OCI-LY3 (cell line): ENCODE measurements at regions not wholly inside any gene's neighbourhood (a gene's known extent, or its start where the extent isn't known, plus 50 kb on each side); places are given as distances from the start of the nearest gene placed in this dataset.

Source experiments
- EZH2phosphoT487 ChIP-seq: fragments of 200-600 bp; shearing (Covaris generic); IDR thresholded peaks from 2 replicates; pipeline ENCODE4 v1.6.1; 2018; ENCODE audit warnings: antibody characterized with exemption, mixed run types, low read depth
- TF ChIP-seq, protein P1 (sequence below): fragments of 200-600, 300-600 bp; sonication (generic); IDR thresholded peaks from 2 replicates; pipeline ENCODE4 v1.5.1; 2014; ENCODE audit warnings: antibody characterized with exemption, low read length, low read depth

DNA sequence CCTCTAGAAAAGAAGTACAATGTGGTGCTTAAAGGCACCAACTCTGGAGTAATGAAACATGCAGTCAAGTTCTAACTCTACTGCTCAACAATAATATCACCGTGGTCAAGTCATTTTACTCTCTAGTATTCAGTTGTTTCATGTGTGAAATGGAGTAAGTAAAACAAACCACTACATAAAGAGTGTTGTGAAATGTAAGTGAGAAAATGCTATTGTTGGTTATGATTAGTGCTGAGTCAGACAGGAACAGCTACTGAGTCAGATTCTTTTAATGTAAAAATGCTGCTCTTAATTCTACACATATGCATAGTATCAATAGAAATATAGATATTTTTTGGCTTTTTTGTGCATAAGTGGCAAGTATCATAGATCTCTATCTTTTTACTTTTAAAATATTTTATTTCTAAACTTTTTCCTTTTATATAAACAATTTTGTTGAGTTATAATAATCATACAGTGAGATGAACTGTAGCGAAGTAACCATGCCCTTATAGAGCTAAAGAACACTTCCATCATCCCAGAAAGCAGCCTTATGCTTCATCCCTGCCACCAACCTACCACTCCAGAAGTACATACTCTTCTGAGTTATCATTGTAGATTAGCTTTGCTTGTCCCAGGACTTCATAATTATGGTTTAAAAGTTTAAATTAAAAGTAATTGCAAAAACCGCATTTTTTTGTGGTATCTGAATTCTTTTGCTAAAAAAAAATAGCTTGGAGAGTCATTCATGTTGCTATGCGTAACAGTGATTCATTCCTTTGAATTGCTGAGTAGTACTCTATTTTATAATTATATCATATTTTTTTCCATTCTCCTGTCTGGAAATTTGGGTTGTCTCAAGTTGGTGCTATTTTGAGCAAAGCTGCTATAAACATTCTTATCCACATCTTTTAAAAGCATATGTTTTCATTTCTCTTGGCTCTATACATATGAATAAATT is 548.2 kb upstream of the CLINT1 start:
- TF ChIP-seq, protein P1, sequence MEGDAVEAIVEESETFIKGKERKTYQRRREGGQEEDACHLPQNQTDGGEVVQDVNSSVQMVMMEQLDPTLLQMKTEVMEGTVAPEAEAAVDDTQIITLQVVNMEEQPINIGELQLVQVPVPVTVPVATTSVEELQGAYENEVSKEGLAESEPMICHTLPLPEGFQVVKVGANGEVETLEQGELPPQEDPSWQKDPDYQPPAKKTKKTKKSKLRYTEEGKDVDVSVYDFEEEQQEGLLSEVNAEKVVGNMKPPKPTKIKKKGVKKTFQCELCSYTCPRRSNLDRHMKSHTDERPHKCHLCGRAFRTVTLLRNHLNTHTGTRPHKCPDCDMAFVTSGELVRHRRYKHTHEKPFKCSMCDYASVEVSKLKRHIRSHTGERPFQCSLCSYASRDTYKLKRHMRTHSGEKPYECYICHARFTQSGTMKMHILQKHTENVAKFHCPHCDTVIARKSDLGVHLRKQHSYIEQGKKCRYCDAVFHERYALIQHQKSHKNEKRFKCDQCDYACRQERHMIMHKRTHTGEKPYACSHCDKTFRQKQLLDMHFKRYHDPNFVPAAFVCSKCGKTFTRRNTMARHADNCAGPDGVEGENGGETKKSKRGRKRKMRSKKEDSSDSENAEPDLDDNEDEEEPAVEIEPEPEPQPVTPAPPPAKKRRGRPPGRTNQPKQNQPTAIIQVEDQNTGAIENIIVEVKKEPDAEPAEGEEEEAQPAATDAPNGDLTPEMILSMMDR, result no peak
- no peak for TF ChIP-seq EZH2phosphoT487
